GM12878 (cell line): ENCODE measurements at regions not wholly inside any gene's neighbourhood (a gene's known extent, or its start where the extent isn't known, plus 50 kb on each side); places are given as distances from the start of the nearest gene placed in this dataset.

ENCODE experiments used
- ATAC-seq: fragments of 200-7000 bp; cut with Tn5 transposase; 3 replicates; pipeline ENCODE4 v1.9.1; 2020; ENCODE audit warnings: mild to moderate bottlenecking, moderate library complexity
- BruUV-seq: library from RNA; stranded (reverse); fragments of 400-500 nt; replicated peaks from 2 replicates; lab custom pipeline; 2021; lab: Mats Ljungman, UMichigan
- CTCF ChIA-PET: fragments of 300-600 bp; sonication (Branson Sonifier 250); formaldehyde crosslinking; extraction: SDS; loops from one replicate; lab custom pipeline; 2021; ENCODE audit warnings: inconsistent platforms; lab: Yijun Ruan, JAX
- POLR2A ChIA-PET: fragments of 350-600 bp; formaldehyde crosslinking; extraction: SDS; loops from one replicate; lab custom pipeline; 2021; ENCODE audit warnings: inconsistent platforms; lab: Charles Lee
- RAD21 ChIA-PET: fragments of 300-600 bp; sonication (Branson Sonifier 250); formaldehyde crosslinking; loops from one replicate; lab custom pipeline; 2023; ENCODE audit warnings: antibody characterized with exemption; ENCODE audit not compliant: unreplicated experiment; lab: Charles Lee
- SMC1A ChIA-PET: fragments of 300-600 bp; sonication (Branson Sonifier 250); formaldehyde crosslinking; loops from one replicate; lab custom pipeline; 2023; ENCODE audit not compliant: unreplicated experiment, uncharacterized antibody; lab: Charles Lee
- DNase-seq: peaks from one replicate; pipeline ENCODE4 v3.0.0-alpha.2; 2011; ENCODE audit warnings: low read depth, low spot score
- FAIRE-seq: peaks from 3 replicates; lab custom pipeline; 2011; peaks lifted over from hg19 to GRCh38; lab: Jason Lieb, UNC
- H2AFZ ChIP-seq: 2 replicates; pipeline ENCODE4 v1.6.0; 2011; ENCODE audit warnings: low read depth, low read length, control low read depth; ENCODE audit not compliant: control insufficient read depth
- H3K27ac ChIP-seq: 2 replicates; pipeline ENCODE4 v1.5.1; 2011; ENCODE audit warnings: control low read depth; ENCODE audit not compliant: control insufficient read depth, insufficient read depth
- H3K27me3 ChIP-seq, 2 experiments: replicated peaks in 1 of 2; 2 replicates each; pipeline versions ENCODE4 v1.6.0 to v1.6.1; 2011; ENCODE audit warnings: low read length in 1 of 2; ENCODE audit not compliant: control insufficient read depth in 2 of 2, insufficient read depth in 2 of 2
- H3K36me3 ChIP-seq, 2 experiments: 2 replicates each; pipeline ENCODE4 v1.5.1; 2011; ENCODE audit warnings: low read length in 1 of 2; ENCODE audit not compliant: control insufficient read depth in 2 of 2, insufficient read depth in 2 of 2
- H3K4me1 ChIP-seq: 2 replicates; pipeline ENCODE4 v1.6.1; 2011; ENCODE audit warnings: mild to moderate bottlenecking, low read length, moderate library complexity, mixed read lengths; ENCODE audit not compliant: control insufficient read depth, insufficient read depth
- H3K4me2 ChIP-seq: 2 replicates; pipeline ENCODE4 v1.6.0; 2011; ENCODE audit warnings: control low read depth; ENCODE audit not compliant: control insufficient read depth, insufficient read depth
- H3K4me3 ChIP-seq: fragments of 200-600 bp; sonication (generic); 2 replicates; pipeline ENCODE4 v1.5.1; 2016
- H3K79me2 ChIP-seq: 2 replicates; pipeline ENCODE4 v1.6.0; 2011; ENCODE audit warnings: low read length; ENCODE audit not compliant: control insufficient read depth, insufficient read depth
- H3K9ac ChIP-seq: 2 replicates; pipeline ENCODE4 v1.8.0; 2011; ENCODE audit warnings: low read length, control low read depth, mixed read lengths; ENCODE audit not compliant: control insufficient read depth, insufficient read depth
- H3K9me3 ChIP-seq: replicated peaks from 3 replicates; pipeline ENCODE4 v1.5.1; 2011; ENCODE audit warnings: mild to moderate bottlenecking, low read length; ENCODE audit not compliant: control insufficient read depth, insufficient read depth
- H4K20me1 ChIP-seq: 2 replicates; pipeline ENCODE4 v1.6.0; 2011; ENCODE audit not compliant: control insufficient read depth, insufficient read depth
- BHLHE40 ChIP-seq, 2 experiments: fragments of 450-650 bp in 1 of 2; IDR thresholded peaks; 2 replicates each; pipeline ENCODE4 v1.6.1; 2011 to 2017; ENCODE audit warnings: low read depth in 2 of 2, borderline replicate concordance in 1 of 2, improper control_type of control experiment in 1 of 2, low read length in 1 of 2, mild to moderate bottlenecking in 1 of 2
- ETV6 ChIP-seq, 2 experiments: fragments of 450-650 bp in 1 of 2; IDR thresholded peaks in 1 of 2; conservative IDR thresholded peaks in 1 of 2; 2 replicates each; pipeline ENCODE4 v1.6.1; 2014; ENCODE audit warnings: antibody characterized with exemption in 1 of 2, borderline replicate concordance in 1 of 2, low read depth in 1 of 2, mild to moderate bottlenecking in 1 of 2, moderate library complexity in 1 of 2
- FOXM1 ChIP-seq: IDR thresholded peaks from 2 replicates; pipeline ENCODE4 v1.6.1; 2012; ENCODE audit warnings: low read depth, mild to moderate bottlenecking, inconsistent platforms, low read length, moderate library complexity
- LARP7 ChIP-seq: fragments of 450-650 bp; IDR thresholded peaks from 2 replicates; pipeline ENCODE4 v1.6.1; 2017; ENCODE audit warnings: mild to moderate bottlenecking
- NFYA ChIP-seq: IDR thresholded peaks from 2 replicates; pipeline ENCODE4 v1.6.1; 2011; ENCODE audit warnings: low read depth, mild to moderate bottlenecking, low read length, improper control_type of control experiment, borderline replicate concordance
- PML ChIP-seq: IDR thresholded peaks from 2 replicates; pipeline ENCODE4 v1.6.1; 2012; ENCODE audit warnings: low read length, inconsistent platforms
- RFX5 ChIP-seq: IDR thresholded peaks from 2 replicates; pipeline ENCODE4 v1.6.1; 2011; ENCODE audit warnings: low read depth, low read length, improper control_type of control experiment
- SMAD1 ChIP-seq: fragments of 450-650 bp; IDR thresholded peaks from 2 replicates; pipeline ENCODE4 v1.6.1; 2018; ENCODE audit warnings: mild to moderate bottlenecking, low read depth; ENCODE audit not compliant: partially characterized antibody
- SMC3 ChIP-seq: IDR thresholded peaks from 2 replicates; pipeline ENCODE4 v1.6.1; 2011; ENCODE audit warnings: low read length, improper control_type of control experiment, borderline replicate concordance
- TBL1XR1 ChIP-seq: IDR thresholded peaks from 2 replicates; pipeline ENCODE4 v1.6.1; 2012; ENCODE audit warnings: low read depth, low read length, improper control_type of control experiment
- TCF7 ChIP-seq: IDR thresholded peaks from 2 replicates; pipeline ENCODE4 v1.6.1; 2014; ENCODE audit warnings: antibody characterized with exemption, borderline replicate concordance
- WGBS: methylation state at CpG from one replicate; pipeline ENCODE4 v1.1.6; 2016; ENCODE audit warnings: low lambda C conversion rate; ENCODE audit not compliant: insufficient replicate concordance, insufficient coverage; ENCODE audit errors: missing lambda C conversion rate; 5-methylcytosine and 5-hydroxymethylcytosine counted together
- in situ Hi-C: fragments of 300-500 bp; cut with MboI; formaldehyde crosslinking; loops from 9 replicates; pipeline ENCODE4 v1.14.3; 2018; ENCODE audit warnings: mixed read lengths
- intact Hi-C: fragments of 100-400 bp; cut with micrococcal nuclease; formaldehyde crosslinking; loops from one replicate; pipeline ENCODE4 v1.14.2; 2022; ENCODE audit not compliant: unreplicated experiment
- TF ChIP-seq, protein P1 (sequence below): fragments of 450-650 bp; IDR thresholded peaks from 2 replicates; pipeline ENCODE4 v1.6.1; 2018; ENCODE audit warnings: mild to moderate bottlenecking, low read depth, moderate library complexity; ENCODE audit not compliant: partially characterized antibody
- TF ChIP-seq, protein P2 (sequence below): IDR thresholded peaks from 2 replicates; pipeline ENCODE4 v1.6.1; 2011; ENCODE audit warnings: borderline replicate concordance, low read depth, mild to moderate bottlenecking, moderate library complexity, low read length; ENCODE audit not compliant: insufficient read depth, poor library complexity, severe bottlenecking
- TF ChIP-seq, protein P3 (sequence below): IDR thresholded peaks from 2 replicates; pipeline ENCODE4 v1.6.1; 2012; ENCODE audit warnings: low read depth, low read length, improper control_type of control experiment

DNA sequence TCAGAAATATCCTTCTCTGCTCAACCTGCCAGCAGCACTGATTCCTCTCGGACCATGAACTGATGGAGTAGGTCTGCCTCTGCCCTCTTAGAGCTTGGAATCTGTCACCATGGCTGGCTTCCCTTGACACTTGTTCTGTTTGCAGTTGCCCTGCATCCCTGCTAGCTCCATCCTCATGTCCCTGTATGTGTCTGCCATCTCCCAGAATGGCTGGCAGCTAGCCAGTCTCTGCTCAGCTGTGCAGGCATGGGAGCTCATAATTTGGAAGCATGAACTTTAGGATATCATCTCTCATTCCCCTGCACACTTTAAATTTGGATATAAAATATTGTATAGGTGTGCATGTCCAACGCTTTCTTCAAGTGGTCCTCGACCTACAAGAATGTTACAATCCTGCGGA, 95.4 kb downstream of the C1orf94 start:
- Histone ChIP-seq H3K36me3 (no peaks in the 10 kb centered on the region), H3K4me2 (no peak overlapping the region), H4K20me1 (no peaks in the 10 kb centered on the region), H3K9me3 (no peaks in the 10 kb centered on the region), H3K4me3 (no peak overlapping the region), H3K9ac (no peak overlapping the region), H3K79me2 (no peaks in the 10 kb centered on the region), H2AFZ (no peak overlapping the region), H3K27me3 (no peaks in the 10 kb centered on the region), H3K4me1 (no peaks in the 10 kb centered on the region), H3K27ac (no peak overlapping the region)
- DNase-seq (no peak), FAIRE-seq (no peak), ATAC-seq (no peak)
- ChIA-PET SMC1A (no interaction called here), POLR2A (no interaction called here), RAD21 (no interaction called here), CTCF (interaction anchor here (0.6 kb wide), 1 partner anchor 318 kb away, joined by 3 read pairs; no protein-coding TSS in a partner anchor)
- no peak for TF ChIP-seq BHLHE40 (IDR thresholded peaks at IDR 0.05; ENCODE audit: borderline replicate concordance in 1 of 2, low read depth in 2 of 2, low read length in 1 of 2)
- TF ChIP-seq PML: no peak
- no peak for TF ChIP-seq LARP7
- no peak for TF ChIP-seq TCF7
- no peak for TF ChIP-seq SMC3
- TF ChIP-seq, protein P1, sequence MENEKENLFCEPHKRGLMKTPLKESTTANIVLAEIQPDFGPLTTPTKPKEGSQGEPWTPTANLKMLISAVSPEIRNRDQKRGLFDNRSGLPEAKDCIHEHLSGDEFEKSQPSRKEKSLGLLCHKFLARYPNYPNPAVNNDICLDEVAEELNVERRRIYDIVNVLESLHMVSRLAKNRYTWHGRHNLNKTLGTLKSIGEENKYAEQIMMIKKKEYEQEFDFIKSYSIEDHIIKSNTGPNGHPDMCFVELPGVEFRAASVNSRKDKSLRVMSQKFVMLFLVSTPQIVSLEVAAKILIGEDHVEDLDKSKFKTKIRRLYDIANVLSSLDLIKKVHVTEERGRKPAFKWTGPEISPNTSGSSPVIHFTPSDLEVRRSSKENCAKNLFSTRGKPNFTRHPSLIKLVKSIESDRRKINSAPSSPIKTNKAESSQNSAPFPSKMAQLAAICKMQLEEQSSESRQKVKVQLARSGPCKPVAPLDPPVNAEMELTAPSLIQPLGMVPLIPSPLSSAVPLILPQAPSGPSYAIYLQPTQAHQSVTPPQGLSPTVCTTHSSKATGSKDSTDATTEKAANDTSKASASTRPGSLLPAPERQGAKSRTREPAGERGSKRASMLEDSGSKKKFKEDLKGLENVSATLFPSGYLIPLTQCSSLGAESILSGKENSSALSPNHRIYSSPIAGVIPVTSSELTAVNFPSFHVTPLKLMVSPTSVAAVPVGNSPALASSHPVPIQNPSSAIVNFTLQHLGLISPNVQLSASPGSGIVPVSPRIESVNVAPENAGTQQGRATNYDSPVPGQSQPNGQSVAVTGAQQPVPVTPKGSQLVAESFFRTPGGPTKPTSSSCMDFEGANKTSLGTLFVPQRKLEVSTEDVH: no peak
- TF ChIP-seq SMAD1: no peak
- no peak for TF ChIP-seq ETV6 (conservative IDR thresholded peaks at IDR 0.05 in 1 of 2, IDR thresholded peaks at IDR 0.05 in 1 of 2; ENCODE audit: borderline replicate concordance in 1 of 2, low read depth in 1 of 2)
- TF ChIP-seq RFX5: no peak
- no peak for TF ChIP-seq FOXM1
- TF ChIP-seq, protein P2, sequence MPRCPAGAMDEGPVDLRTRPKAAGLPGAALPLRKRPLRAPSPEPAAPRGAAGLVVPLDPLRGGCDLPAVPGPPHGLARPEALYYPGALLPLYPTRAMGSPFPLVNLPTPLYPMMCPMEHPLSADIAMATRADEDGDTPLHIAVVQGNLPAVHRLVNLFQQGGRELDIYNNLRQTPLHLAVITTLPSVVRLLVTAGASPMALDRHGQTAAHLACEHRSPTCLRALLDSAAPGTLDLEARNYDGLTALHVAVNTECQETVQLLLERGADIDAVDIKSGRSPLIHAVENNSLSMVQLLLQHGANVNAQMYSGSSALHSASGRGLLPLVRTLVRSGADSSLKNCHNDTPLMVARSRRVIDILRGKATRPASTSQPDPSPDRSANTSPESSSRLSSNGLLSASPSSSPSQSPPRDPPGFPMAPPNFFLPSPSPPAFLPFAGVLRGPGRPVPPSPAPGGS: no peak
- TF ChIP-seq, protein P3, sequence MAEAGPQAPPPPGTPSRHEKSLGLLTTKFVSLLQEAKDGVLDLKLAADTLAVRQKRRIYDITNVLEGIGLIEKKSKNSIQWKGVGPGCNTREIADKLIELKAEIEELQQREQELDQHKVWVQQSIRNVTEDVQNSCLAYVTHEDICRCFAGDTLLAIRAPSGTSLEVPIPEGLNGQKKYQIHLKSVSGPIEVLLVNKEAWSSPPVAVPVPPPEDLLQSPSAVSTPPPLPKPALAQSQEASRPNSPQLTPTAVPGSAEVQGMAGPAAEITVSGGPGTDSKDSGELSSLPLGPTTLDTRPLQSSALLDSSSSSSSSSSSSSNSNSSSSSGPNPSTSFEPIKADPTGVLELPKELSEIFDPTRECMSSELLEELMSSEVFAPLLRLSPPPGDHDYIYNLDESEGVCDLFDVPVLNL: no peak
- no peak for TF ChIP-seq NFYA
- no peak for TF ChIP-seq TBL1XR1
- intact Hi-C loops (no loop called here), in situ Hi-C loops (no loop called here)
- BruUV-seq: no TSS peak
- WGBS: 13% methylated on average over 4 of the region's 4 CpGs
